T-helper 2 cell treated with Interferon-gamma antibody and Interleukin-4, amounts not matched to agents 100 ng/mL and 5 ng/mL, for 36 hours (primary cell): ENCODE measurements at regions not wholly inside any gene's neighbourhood (a gene's known extent, or its start where the extent isn't known, plus 50 kb on each side); places are given as distances from the start of the nearest gene placed in this dataset.
"Not testable (repeated sequence)": the region's sequence is repeated elsewhere in the genome, so short reads cannot be mapped to it uniquely, and the experiment has no call there.

Experiments
- intact Hi-C: fragments of 100-400 bp; cut with micrococcal nuclease; formaldehyde crosslinking; loops from one replicate; pipeline ENCODE4 v1.15.1; 2023

DNA sequence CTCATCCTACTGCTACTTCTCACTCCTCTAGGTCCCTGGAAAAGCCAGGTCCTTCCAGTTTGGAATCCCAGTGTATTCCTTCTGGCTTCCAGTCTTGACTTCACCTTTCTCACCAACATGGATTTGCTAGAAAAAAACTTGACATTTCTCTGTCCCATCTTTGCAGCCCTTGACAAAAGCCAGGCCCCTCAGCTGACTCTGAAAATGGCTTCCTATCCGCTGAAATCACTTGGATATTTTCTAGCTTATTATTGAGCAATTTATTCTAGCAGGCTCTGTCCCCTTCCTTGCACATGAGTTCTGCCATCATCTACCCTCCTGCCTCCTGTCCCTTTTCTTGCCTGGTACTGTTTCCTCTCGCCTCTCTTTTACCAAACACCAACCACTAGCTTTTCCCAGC lies 427.2 kb downstream of the BUD13 start:
- intact Hi-C loops: no loop called here

DNA sequence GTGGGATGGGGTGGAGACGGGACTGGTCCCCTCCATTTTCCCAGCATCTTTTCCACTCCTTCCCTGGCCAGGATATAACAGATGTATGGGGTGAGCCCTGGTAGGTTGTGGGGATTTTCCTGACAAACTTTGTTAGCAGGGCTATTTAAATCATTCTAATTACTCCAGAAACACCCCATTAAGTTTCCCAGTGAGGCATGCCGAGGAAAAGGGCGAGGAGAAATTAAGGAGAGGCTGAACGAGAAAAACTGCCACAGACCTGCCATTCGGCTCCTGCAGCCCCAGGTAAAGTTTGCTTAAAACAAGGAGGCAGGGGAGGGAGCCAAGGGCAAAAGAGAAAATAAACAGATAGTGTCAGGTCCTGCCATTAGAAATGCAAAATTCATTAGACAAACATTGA lies 428.2 kb downstream of the BUD13 start:
- intact Hi-C loops: no loop called here

GRCh38 chr11:116343270-116343669 lies 429.5 kb downstream of the BUD13 start:
- intact Hi-C loops: no loop called here

DNA sequence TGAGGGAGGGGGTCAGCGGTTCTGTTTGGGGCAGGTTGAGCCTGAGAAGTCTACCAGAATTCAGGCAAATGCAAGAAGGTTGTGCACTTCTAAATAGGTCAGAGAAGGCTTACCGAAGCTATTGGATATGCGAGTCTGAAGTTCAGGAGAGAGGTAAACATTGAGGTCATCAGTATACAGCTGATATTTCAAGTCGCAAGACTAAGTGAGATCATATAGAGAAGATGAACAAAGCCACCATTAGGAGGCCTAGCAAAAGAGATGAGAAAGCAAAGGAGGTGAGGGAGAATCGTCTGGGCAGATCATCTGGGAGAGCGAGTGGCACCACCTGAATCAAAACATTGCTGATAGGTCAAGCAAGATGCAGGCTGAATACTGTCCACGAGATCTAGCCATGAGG lies 430.6 kb downstream of the BUD13 start:
- intact Hi-C loops: no loop called here

- intact Hi-C loops: no loop called here
Measured at GRCh38 chr11:116339306-116340098, 433.3 kb downstream of the BUD13 start.

GRCh38 chr11:116338500-116338899 lies 434.3 kb downstream of the BUD13 start:
- intact Hi-C loops: not testable (repeated sequence)

- intact Hi-C loops: no loop called here
Measured at GRCh38 chr11:116336540-116336939, 436.2 kb downstream of the BUD13 start.

GRCh38 chr11:116335891-116336290 lies 436.9 kb downstream of the BUD13 start:
- intact Hi-C loops: no loop called here

DNA sequence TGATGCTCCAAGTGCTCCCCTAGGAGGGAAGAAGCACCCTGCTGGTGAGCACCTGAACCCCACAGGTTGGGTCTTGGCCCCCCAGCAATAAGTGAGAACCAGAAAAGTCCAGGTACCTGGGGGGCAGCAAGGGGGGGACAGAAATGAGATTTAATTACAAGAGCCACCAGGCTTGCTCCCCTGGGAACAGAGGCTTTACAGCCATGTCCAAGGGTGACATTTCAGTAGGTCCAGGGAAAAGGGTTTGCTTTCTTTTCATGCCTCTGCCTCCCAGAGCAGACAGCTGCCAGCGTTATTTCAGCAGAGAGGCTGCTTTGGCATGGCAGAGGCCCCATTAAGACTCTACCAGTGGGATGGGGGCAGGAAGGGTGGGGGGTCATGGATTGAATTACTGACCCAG lies 437.7 kb downstream of the BUD13 start:
- intact Hi-C loops: no loop called here

DNA sequence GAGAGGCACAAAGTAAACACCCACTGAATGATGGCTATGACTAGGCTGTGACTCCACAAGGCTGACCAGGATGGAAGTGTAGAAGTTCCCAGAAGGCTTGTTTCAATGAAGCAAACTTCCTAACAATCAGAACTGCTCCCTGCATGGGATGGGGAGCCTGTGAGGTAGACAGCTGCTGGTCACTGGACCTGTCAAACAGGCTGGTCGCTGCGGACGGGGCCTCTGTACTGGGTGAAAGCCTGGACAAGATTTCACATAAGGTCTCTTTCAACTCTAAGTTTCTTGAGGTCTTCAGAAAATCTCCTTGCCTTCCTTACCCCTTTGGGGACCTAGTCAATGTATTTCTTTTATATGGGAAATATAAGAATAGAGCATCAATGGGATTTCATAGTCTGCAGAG lies 438.2 kb downstream of the BUD13 start:
- intact Hi-C loops: no loop called here

DNA sequence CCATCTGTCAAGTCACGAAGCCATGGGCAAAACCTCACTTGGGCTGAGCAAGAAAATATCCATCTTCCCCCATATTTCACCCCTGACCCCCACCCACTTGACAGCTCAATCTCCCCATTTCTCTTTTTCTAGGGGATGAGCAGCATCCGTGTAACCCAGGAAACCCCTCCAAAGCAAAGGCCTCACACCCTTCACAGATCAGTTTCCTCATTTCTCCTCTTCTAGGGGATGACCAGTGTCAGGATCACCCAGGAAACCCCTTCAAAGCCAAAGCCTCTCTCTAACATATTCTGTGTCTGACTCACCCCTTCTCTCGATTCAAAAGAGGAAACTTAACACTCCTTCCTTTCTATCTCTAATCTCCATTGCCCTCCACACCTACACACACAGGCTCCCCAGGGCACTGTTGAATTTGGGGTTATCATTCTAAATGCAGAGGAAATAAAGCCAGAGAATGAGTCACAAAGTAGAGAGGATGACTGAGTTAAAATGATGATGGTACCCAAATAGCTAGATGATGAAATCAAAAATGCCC lies 439.7 kb downstream of the BUD13 start:
- intact Hi-C loops: no loop called here

GRCh38 chr11:116332391-116332790 lies 440.4 kb downstream of the BUD13 start:
- intact Hi-C loops: no loop called here

DNA sequence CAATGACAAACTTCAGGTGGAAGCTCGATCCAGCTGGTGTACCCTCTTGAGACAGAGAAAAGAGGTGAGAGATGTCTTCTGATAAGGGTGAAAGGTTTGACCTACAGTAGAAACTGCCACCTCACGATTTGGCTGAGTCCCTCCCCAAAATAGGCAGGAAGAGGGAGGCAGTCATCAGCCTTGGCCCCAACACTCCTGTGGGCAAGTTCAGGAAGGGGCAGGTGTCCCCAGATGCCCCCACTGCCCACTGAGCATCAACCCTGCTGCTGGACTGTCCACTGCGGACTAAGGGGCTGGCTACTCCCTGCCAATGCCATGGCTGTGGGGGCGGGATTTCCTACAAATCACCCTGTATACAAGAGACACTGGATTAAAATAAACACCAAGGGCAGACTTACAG lies 441.4 kb downstream of the BUD13 start:
- intact Hi-C loops: no loop called here

DNA sequence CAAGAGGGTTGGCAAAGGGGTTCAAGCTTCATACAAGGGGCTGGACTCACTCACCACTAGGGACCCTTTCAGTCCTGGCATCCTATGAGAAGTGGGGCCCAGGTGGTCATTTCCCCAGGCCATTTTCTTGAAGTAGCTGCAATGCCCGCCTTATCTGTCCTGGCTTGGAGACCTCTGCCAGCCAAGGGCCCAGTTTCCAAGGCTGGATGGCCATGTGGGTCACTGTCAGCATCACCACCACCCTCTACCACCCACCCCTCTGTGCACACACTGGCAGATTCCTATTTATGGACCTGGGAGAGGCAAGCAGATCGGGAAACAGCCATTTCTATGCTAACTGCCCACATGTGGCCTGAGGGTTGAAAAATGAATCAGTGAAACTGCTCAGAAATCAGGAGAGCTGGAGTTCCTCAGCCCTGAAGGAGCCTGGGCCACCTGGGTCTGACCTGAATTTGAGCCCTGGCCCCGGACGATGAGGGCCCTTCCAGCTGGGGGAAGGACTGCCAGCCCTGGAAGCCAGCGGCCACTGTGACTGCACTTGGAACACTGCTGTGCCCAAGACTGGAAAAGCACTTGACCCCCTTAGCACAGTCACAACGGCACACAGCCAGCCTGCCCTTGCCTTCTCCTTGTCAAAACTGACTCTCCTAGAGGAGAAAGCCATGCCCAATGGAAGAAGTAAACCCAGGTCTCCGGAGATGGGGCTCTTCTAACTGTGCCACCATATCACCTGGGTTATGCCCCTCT lies 442.2 kb downstream of the BUD13 start:
- intact Hi-C loops: no loop called here

GRCh38 chr11:116329354-116330090 lies 443.3 kb downstream of the BUD13 start:
- intact Hi-C loops: no loop called here

DNA sequence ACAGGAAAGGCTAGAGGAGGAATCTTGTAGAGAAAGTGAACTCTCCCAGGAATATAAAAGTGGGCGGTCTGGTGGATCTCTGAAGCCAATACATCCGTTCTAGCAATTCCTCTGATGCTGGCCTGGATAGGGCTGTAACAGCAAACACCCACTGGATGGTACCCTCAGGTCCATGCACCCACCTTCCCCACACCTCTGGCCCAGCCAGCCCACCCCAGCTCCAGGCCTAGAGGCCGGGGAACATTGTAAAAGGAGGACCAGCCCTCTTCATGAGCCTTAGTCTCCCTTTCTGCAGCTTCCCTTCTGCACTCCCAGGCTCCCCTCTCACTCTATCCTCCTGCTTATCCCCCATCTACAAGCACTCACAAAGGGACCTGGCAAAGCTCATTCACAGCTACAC lies 443.9 kb downstream of the BUD13 start:
- intact Hi-C loops: no loop called here

- intact Hi-C loops: no loop called here
Measured at GRCh38 chr11:116328391-116328790, 444.4 kb downstream of the BUD13 start.

DNA sequence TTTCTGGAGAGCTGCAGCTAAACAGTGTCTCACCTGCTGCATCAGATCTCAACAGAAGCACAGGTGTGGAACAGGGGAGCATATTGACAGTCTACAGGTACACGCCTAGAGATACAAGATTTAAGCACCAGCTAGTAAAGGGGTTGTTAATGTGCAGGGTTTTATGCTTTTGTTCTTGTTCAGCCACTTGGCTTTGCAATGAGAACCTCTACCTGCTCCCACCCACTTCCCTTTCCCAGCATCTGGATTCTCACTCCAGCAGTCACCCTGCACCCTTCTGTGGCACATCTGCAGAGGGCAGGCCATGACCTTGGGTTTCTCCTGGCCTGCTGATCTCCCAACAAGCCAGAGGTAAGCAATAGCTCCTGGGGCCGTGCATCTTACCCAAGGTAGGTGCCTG lies 446.6 kb downstream of the BUD13 start:
- intact Hi-C loops: no loop called here

DNA sequence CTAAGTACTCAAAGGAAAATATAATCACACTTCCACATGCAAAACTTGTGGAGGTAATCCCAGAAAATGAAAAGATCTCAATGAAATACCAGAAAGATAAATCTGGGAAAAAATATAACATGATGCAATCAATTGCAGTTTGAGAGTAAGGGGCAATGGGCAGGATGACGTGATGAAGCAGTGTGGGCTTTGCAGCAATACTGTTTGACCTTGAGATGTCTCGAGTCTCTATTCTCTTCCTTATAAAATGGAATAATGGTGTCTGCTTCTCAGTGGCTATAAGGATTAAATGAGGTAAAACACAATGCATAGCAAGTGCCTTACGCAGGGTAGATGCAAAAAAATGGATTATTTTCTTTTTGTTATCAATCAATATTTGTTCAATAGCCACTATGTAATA lies 447.5 kb downstream of the BUD13 start:
- intact Hi-C loops: no loop called here

GRCh38 chr11:116324077-116324476 lies 448.7 kb downstream of the BUD13 start:
- intact Hi-C loops: not testable (repeated sequence)

- intact Hi-C loops: no loop called here
Measured at GRCh38 chr11:116317212-116317611, 455.6 kb downstream of the BUD13 start.

DNA sequence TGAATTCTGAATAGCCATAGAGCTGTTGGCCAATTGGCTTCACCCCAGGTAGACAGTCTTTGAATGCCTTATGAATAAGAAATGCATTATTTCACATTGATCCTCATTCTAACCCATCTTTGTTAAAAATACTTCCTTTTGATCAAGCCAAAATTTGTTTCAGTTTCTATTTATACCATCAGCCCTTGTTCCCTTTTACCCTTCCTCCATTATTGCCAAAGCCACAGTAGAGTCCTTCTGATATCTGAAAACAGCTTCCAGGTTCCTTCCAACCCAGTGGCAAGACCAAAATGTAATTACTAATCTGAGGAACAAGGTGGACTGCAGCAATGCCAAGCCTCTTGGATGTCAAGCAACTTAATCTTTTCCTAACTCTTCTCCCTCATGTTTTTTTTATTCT lies 458.8 kb downstream of the BUD13 start:
- intact Hi-C loops: no loop called here
